ENCODE measurements at regions not wholly inside any gene's neighbourhood (a gene's known extent, or its start where the extent isn't known, plus 50 kb on each side); places are given as distances from the start of the nearest gene placed in this dataset.

GRCh38 chr7:145700488-145700887, 416.1 kb upstream of the CNTNAP2 start:
- TF ChIP-seq CTCF (IDR thresholded peaks at IDR 0.05): no peak
- no peak for TF ChIP-seq POLR2AphosphoS5 (IDR thresholded peaks at IDR 0.05; ENCODE audit: insufficient read depth in 1 of 2, low read depth in 1 of 2)
